ENCODE measurements at regions not wholly inside any gene's neighbourhood (a gene's known extent, or its start where the extent isn't known, plus 50 kb on each side); places are given as distances from the start of the nearest gene placed in this dataset.

- DNase-seq = no peak
- Histone ChIP-seq H3K27me3 (no peaks in the 10 kb centered on the region), H3K4me1 (no peaks in the 10 kb centered on the region), H3K9me3 (no peaks in the 10 kb centered on the region), H3K4me3 (replicated peaks in 1 of 3) (no peak overlapping the region), H3K27ac (no peak overlapping the region), H3K36me3 (no peaks in the 10 kb centered on the region)
- WGBS, 2 donors = 93 to 100% methylated on average over 1 of the region's 1 CpG
- no peak for TF ChIP-seq CTCF (IDR thresholded peaks at IDR 0.05)
- no peak for TF ChIP-seq POLR2A (IDR thresholded peaks at IDR 0.05)
- intact Hi-C loops (cut with DNase I) = no loop called here
Measured at GRCh38 chr6:87919416-87919815, 128.2 kb upstream of the SPACA1 start.

- no peaks in the 10 kb centered on the region for H3K4me1 ChIP-seq
- H3K4me3 ChIP-seq (replicated peaks in 1 of 3) = no peak overlapping the region
- 88 to 93% methylated on average over 1 of the region's 1 CpG for WGBS, 2 donors
- DNase-seq = no peak
- H3K27ac ChIP-seq = no peak overlapping the region
- TF ChIP-seq POLR2A (IDR thresholded peaks at IDR 0.05) (no peak), CTCF (IDR thresholded peaks at IDR 0.05) (no peak)
- no peaks in the 10 kb centered on the region for H3K36me3 ChIP-seq
- no peaks in the 10 kb centered on the region for H3K9me3 ChIP-seq
- intact Hi-C loops (cut with DNase I) = no loop called here
- H3K27me3 ChIP-seq = no peaks in the 10 kb centered on the region
Measured at GRCh38 chr6:87919001-87919400, 128.6 kb upstream of the SPACA1 start.

GRCh38 chr6:87918461-87918941 lies 129.1 kb upstream of the SPACA1 start:
- no peaks in the 10 kb centered on the region for H3K27me3 ChIP-seq
- no peaks in the 10 kb centered on the region for H3K36me3 ChIP-seq
- H3K9me3 ChIP-seq = no peaks in the 10 kb centered on the region
- WGBS, 2 donors = 78 to 83% methylated on average over 5 of the region's 5 CpGs
- intact Hi-C loops (cut with DNase I) = no loop called here
- DNase-seq = no peak
- H3K4me3 ChIP-seq (replicated peaks in 1 of 3) = no peak overlapping the region
- H3K4me1 ChIP-seq = no peaks in the 10 kb centered on the region
- TF ChIP-seq POLR2A (IDR thresholded peaks at IDR 0.05) = no peak
- TF ChIP-seq CTCF (IDR thresholded peaks at IDR 0.05) = no peak
- H3K27ac ChIP-seq = no peak overlapping the region

GRCh38 chr6:87917886-87918285 lies 129.8 kb upstream of the SPACA1 start:
- H3K27ac ChIP-seq = no peak overlapping the region
- H3K9me3 ChIP-seq = no peaks in the 10 kb centered on the region
- 75 to 80% methylated on average over 1 of the region's 1 CpG for WGBS, 2 donors
- intact Hi-C loops (cut with DNase I) = no loop called here
- H3K4me1 ChIP-seq = no peaks in the 10 kb centered on the region
- H3K4me3 ChIP-seq (replicated peaks in 1 of 3) = no peak overlapping the region
- H3K27me3 ChIP-seq = no peaks in the 10 kb centered on the region
- DNase-seq = no peak
- TF ChIP-seq CTCF (IDR thresholded peaks at IDR 0.05) (no peak), POLR2A (IDR thresholded peaks at IDR 0.05) (no peak)
- no peaks in the 10 kb centered on the region for H3K36me3 ChIP-seq

GRCh38 chr6:87916446-87916845 lies 131.2 kb upstream of the SPACA1 start:
- Histone ChIP-seq H3K4me1 (no peaks in the 10 kb centered on the region), H3K27ac (no peak overlapping the region), H3K27me3 (no peaks in the 10 kb centered on the region), H3K36me3 (no peaks in the 10 kb centered on the region), H3K9me3 (no peaks in the 10 kb centered on the region), H3K4me3 (replicated peaks in 1 of 3) (no peak overlapping the region)
- intact Hi-C loops (cut with DNase I) = no loop called here
- no peak for DNase-seq
- WGBS, 2 donors = 89 to 96% methylated on average over 1 of the region's 1 CpG
- TF ChIP-seq POLR2A (IDR thresholded peaks at IDR 0.05) = no peak
- TF ChIP-seq CTCF (IDR thresholded peaks at IDR 0.05) = no peak

Data from thyroid gland (tissue), 4 donors.